ENCODE measurements at regions not wholly inside any gene's neighbourhood (a gene's known extent, or its start where the extent isn't known, plus 50 kb on each side); places are given as distances from the start of the nearest gene placed in this dataset.
A peak's percentile ranks its signal among the peaks of the same experiment; 100 is the strongest.

GRCh38 chr11:130760515-130761125 is 155.7 kb downstream of the SNX19 start:
- Mint-ChIP-seq H3K36me3 (no peaks in the 10 kb centered on the region), H3K27ac (no peak overlapping the region), H3K4me1 (no peaks in the 10 kb centered on the region), H3K9me3 (no peaks in the 10 kb centered on the region), H3K27me3 (peaks cover 3 to 7% of the 10 kb centered on the region in 2 donors), H3K4me3 (no peak overlapping the region)
- H3K27me3 ChIP-seq (replicated peaks in 1 of 2; ENCODE audit: control insufficient read depth in 2 of 2, extremely low read depth in 1 of 2, insufficient read depth in 2 of 2, low read length in 1 of 2) = peaks cover 0 to 8% of the 10 kb centered on the region in 2 experiments
- H3K27ac ChIP-seq (ENCODE audit: low read length) = no peak overlapping the region
- no peak for DNase-seq
- H3K4me3 ChIP-seq (ENCODE audit: control insufficient read depth in 1 of 2, extremely low read depth in 1 of 2, low read length in 1 of 2) = no peak overlapping the region
- H3K4me1 ChIP-seq (ENCODE audit: control insufficient read depth in 1 of 2, extremely low read depth in 1 of 2, insufficient read depth in 2 of 2, low read length in 2 of 2) = no peaks in the 10 kb centered on the region
- ChIA-PET POLR2A (no interaction called here), CTCF (interaction anchor here in 1 of 2 donors (0.5 kb wide), 1 partner anchor 64 kb away, joined by 8 read pairs; no protein-coding TSS in a partner anchor)
- ATAC-seq (replicated peaks in 1 of 4) = no peak
- 63% methylated on average over 5 of the region's 6 CpGs for WGBS (ENCODE audit: insufficient coverage)
- no peaks in the 10 kb centered on the region for H3K36me3 ChIP-seq (ENCODE audit: control insufficient read depth in 2 of 2, extremely low read depth in 1 of 2, insufficient read depth in 1 of 2, low read length in 1 of 2)
- no peaks in the 10 kb centered on the region for H3K9me3 ChIP-seq

DNA sequence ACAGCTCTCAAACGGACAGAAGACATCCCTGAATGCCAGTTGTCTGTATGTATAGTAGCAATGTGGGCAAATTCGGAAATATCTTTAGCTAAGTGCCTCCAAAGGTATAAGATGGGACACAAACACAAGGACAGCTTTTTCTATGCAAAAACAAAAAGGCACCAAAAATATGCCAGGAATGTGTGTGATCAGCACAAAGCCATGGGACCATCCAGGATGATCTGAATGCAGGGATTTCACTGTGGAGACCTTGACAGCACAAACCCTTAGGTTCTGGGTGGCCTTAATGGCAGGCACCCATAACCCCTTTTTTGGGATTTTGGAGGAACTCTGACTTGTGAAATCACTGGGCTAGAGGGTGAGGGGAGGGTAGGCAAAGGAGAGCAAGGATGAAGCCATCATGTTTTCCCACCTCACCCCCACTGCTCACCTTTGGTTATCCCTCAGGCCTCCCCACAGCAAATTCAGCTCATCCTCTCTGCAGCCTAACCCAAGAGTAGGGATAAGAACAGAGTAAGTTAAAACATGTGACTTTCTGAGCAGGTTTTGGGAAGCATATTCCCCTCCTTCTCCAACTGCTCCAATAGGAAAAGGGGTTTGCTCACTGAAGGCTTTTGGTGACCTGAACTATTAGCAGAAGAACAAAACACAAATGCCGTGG is 154.6 kb downstream of the SNX19 start:
- Mint-ChIP-seq H3K4me1 (peaks cover 0 to 3% (median 2%) of the 10 kb centered on the region in 3 donors), H3K9me3 (no peaks in the 10 kb centered on the region), H3K27ac (no peak overlapping the region), H3K36me3 (no peaks in the 10 kb centered on the region), H3K4me3 (no peak overlapping the region), H3K27me3 (peaks cover 3 to 7% of the 10 kb centered on the region in 2 donors)
- Histone ChIP-seq H3K9me3 (no peaks in the 10 kb centered on the region), H3K4me3 (ENCODE audit: control insufficient read depth in 1 of 2, extremely low read depth in 1 of 2, low read length in 1 of 2) (no peak overlapping the region), H3K27ac (ENCODE audit: low read length) (no peak overlapping the region), H3K27me3 (replicated peaks in 1 of 2; ENCODE audit: control insufficient read depth in 2 of 2, extremely low read depth in 1 of 2, insufficient read depth in 2 of 2, low read length in 1 of 2) (peaks cover 0 to 8% of the 10 kb centered on the region in 2 experiments), H3K36me3 (ENCODE audit: control insufficient read depth in 2 of 2, extremely low read depth in 1 of 2, insufficient read depth in 1 of 2, low read length in 1 of 2) (no peaks in the 10 kb centered on the region), H3K4me1 (ENCODE audit: control insufficient read depth in 1 of 2, extremely low read depth in 1 of 2, insufficient read depth in 2 of 2, low read length in 2 of 2) (no peaks in the 10 kb centered on the region)
- CTCF ChIA-PET = no interaction called here
- 83% methylated on average over 1 of the region's 3 CpGs for WGBS (ENCODE audit: insufficient coverage)
- no peak for ATAC-seq (replicated peaks in 1 of 4)
- DNase-seq = no peak
- POLR2A ChIA-PET = no interaction called here

DNA sequence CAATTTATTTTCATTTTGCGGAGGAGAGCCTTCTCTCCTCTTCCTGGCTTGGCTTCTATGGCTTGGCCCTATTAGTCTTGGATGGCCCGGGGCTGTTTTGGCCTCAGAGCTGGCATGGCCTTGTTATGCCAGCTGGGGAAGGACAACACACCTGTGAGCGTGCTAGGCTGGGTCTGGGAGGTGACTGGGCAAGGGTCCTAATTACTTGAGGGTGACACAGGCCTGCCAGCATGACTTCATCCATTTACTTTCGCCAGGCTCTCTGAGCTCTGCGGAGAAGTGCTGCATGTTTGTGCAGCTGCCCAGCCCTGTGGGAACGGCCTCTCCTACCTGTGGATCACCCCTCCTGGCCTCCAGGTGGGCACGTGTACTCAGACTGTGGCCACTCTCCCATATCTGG is 153.6 kb downstream of the SNX19 start:
- Histone ChIP-seq H3K4me1 (ENCODE audit: control insufficient read depth in 1 of 2, extremely low read depth in 1 of 2, insufficient read depth in 2 of 2, low read length in 2 of 2) (peaks cover 0 to 3% of the 10 kb centered on the region in 2 experiments), H3K27ac (ENCODE audit: low read length) (no peak overlapping the region), H3K27me3 (replicated peaks in 1 of 2; ENCODE audit: control insufficient read depth in 2 of 2, extremely low read depth in 1 of 2, insufficient read depth in 2 of 2, low read length in 1 of 2) (peaks cover 0 to 8% of the 10 kb centered on the region in 2 experiments), H3K9me3 (no peaks in the 10 kb centered on the region), H3K36me3 (ENCODE audit: control insufficient read depth in 2 of 2, extremely low read depth in 1 of 2, insufficient read depth in 1 of 2, low read length in 1 of 2) (no peaks in the 10 kb centered on the region), H3K4me3 (ENCODE audit: control insufficient read depth in 1 of 2, extremely low read depth in 1 of 2, low read length in 1 of 2) (no peak overlapping the region)
- Mint-ChIP-seq H3K27me3 (peaks cover 0 to 4% of the 10 kb centered on the region in 2 donors), H3K4me1 (peaks cover 0 to 3% (median 2%) of the 10 kb centered on the region in 3 donors), H3K36me3 (no peaks in the 10 kb centered on the region), H3K9me3 (no peaks in the 10 kb centered on the region), H3K27ac (no peak overlapping the region), H3K4me3 (no peak overlapping the region)
- WGBS (ENCODE audit: insufficient coverage) = 81% methylated on average over 6 of the region's 7 CpGs
- ATAC-seq (replicated peaks in 1 of 4) (no peak), DNase-seq (no peak)
- ChIA-PET POLR2A (no interaction called here), CTCF (no interaction called here)

DNA sequence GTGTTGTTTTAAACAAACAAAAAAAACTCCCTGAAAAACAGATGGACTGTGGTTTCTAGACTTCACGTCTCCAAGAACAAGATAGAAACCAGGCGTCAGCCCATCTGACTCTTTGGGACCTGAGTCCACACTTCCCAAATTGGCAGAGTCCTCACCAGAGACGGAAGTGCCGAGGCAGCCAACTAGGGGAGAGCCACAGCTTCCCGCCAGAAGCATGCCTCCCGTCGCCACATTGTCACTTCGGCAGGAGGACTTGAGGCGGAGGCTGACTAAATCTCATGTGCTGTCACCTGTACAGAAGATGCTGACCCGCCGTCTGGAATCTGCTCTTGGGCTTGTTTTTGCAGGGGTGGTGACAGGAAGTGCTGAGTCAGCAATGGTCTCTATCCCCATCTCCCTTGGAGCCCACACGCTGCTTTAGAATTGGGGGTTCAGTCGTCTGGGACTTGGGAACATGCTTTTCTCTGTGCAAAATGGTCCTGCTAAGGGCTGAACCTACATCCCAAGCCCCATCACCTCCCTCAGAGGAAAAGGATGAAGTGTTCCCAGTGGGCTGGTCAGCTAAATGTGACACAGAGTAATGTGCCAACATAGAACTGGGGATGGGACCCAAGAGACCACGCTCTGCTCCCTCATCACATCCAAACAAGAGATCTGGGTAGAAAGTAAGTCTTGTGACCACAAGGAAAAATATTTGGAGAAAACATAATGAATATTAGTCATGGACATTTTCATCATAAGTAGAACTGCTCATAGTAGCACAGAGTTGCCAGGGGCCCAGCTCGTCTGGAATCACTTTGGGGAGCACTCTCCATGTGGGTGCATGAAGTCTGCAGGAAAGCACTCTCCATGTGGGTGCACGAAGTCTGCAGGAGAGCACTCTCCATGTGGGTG is 152.9 kb downstream of the SNX19 start:
- Histone ChIP-seq H3K9me3 (no peaks in the 10 kb centered on the region), H3K4me3 (ENCODE audit: control insufficient read depth in 1 of 2, extremely low read depth in 1 of 2, low read length in 1 of 2) (no peak overlapping the region), H3K27me3 (replicated peaks in 1 of 2; ENCODE audit: control insufficient read depth in 2 of 2, extremely low read depth in 1 of 2, insufficient read depth in 2 of 2, low read length in 1 of 2) (peaks cover 0 to 8% of the 10 kb centered on the region in 2 experiments), H3K36me3 (ENCODE audit: control insufficient read depth in 2 of 2, extremely low read depth in 1 of 2, insufficient read depth in 1 of 2, low read length in 1 of 2) (no peaks in the 10 kb centered on the region), H3K27ac (ENCODE audit: low read length) (no peak overlapping the region), H3K4me1 (ENCODE audit: control insufficient read depth in 1 of 2, extremely low read depth in 1 of 2, insufficient read depth in 2 of 2, low read length in 2 of 2) (peaks cover 0 to 3% of the 10 kb centered on the region in 2 experiments)
- ChIA-PET POLR2A (no interaction called here), CTCF (no interaction called here)
- no peak overlapping the region for H3K4me3 Mint-ChIP-seq
- H3K36me3 Mint-ChIP-seq = no peaks in the 10 kb centered on the region
- ATAC-seq (replicated peaks in 1 of 4) (no peak), DNase-seq (no peak)
- no peaks in the 10 kb centered on the region for H3K9me3 Mint-ChIP-seq
- peaks cover 0 to 3% (median 2%) of the 10 kb centered on the region in 3 donors for H3K4me1 Mint-ChIP-seq
- H3K27ac Mint-ChIP-seq = no peak overlapping the region
- peaks cover 0 to 4% of the 10 kb centered on the region in 2 donors for H3K27me3 Mint-ChIP-seq
- WGBS (ENCODE audit: insufficient coverage) = 86% methylated on average over 13 of the region's 16 CpGs

DNA sequence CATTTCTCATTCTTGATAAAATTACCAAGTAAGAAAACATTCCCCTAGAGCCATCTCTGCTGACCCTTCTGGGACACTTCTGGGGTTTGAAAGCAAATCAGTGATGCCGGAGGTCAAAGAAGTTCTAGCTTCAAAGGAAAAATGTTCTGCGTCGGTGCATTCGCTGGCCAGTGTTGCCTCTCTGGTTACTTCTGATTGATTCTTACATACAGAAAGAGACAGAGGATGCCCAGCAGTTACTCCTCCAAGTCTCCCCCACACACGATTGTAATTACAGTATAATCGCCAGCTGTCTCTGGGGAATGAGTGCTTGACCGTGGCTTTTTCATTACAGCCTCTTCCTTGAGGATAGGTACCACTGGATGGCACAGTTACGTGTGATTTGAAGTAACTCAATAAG is 150.9 kb downstream of the SNX19 start:
- Histone ChIP-seq H3K4me3 (ENCODE audit: control insufficient read depth in 1 of 2, extremely low read depth in 1 of 2, low read length in 1 of 2) (no peak overlapping the region), H3K9me3 (no peaks in the 10 kb centered on the region), H3K36me3 (ENCODE audit: control insufficient read depth in 2 of 2, extremely low read depth in 1 of 2, insufficient read depth in 1 of 2, low read length in 1 of 2) (no peaks in the 10 kb centered on the region), H3K27ac (ENCODE audit: low read length) (no peak overlapping the region), H3K27me3 (replicated peaks in 1 of 2; ENCODE audit: control insufficient read depth in 2 of 2, extremely low read depth in 1 of 2, insufficient read depth in 2 of 2, low read length in 1 of 2) (peaks cover 0 to 8% of the 10 kb centered on the region in 2 experiments), H3K4me1 (ENCODE audit: control insufficient read depth in 1 of 2, extremely low read depth in 1 of 2, insufficient read depth in 2 of 2, low read length in 2 of 2) (peaks cover 0 to 3% of the 10 kb centered on the region in 2 experiments)
- peaks cover 1 to 4% of the 10 kb centered on the region in 2 donors for H3K27me3 Mint-ChIP-seq
- ChIA-PET CTCF (no interaction called here), POLR2A (no interaction called here)
- no peaks in the 10 kb centered on the region for H3K36me3 Mint-ChIP-seq
- 80% methylated on average over 2 of the region's 8 CpGs for WGBS (ENCODE audit: insufficient coverage)
- H3K27ac Mint-ChIP-seq = no peak overlapping the region
- DNase-seq (no peak), ATAC-seq (replicated peaks in 1 of 4) (no peak)
- no peaks in the 10 kb centered on the region for H3K9me3 Mint-ChIP-seq
- no peak overlapping the region for H3K4me3 Mint-ChIP-seq
- H3K4me1 Mint-ChIP-seq = peaks cover 0 to 3% (median 2%) of the 10 kb centered on the region in 3 donors

GRCh38 chr11:130765951-130766649 is 150.2 kb downstream of the SNX19 start:
- H3K27me3 ChIP-seq (replicated peaks in 1 of 2; ENCODE audit: control insufficient read depth in 2 of 2, extremely low read depth in 1 of 2, insufficient read depth in 2 of 2, low read length in 1 of 2) = peaks cover 0 to 8% of the 10 kb centered on the region in 2 experiments
- no peaks in the 10 kb centered on the region for H3K36me3 Mint-ChIP-seq
- WGBS (ENCODE audit: insufficient coverage) = 64% methylated on average over 3 of the region's 5 CpGs
- H3K4me3 ChIP-seq (ENCODE audit: control insufficient read depth in 1 of 2, extremely low read depth in 1 of 2, low read length in 1 of 2) = no peak overlapping the region
- no peaks in the 10 kb centered on the region for H3K9me3 Mint-ChIP-seq
- no peak for ATAC-seq (replicated peaks in 1 of 4)
- no peaks in the 10 kb centered on the region for H3K9me3 ChIP-seq
- H3K4me1 ChIP-seq (ENCODE audit: control insufficient read depth in 1 of 2, extremely low read depth in 1 of 2, insufficient read depth in 2 of 2, low read length in 2 of 2) = peaks cover 0 to 3% of the 10 kb centered on the region in 2 experiments
- CTCF ChIA-PET = no interaction called here
- peaks cover 0 to 3% (median 2%) of the 10 kb centered on the region in 3 donors for H3K4me1 Mint-ChIP-seq
- no peak overlapping the region for H3K27ac Mint-ChIP-seq
- H3K27me3 Mint-ChIP-seq = peaks cover 0 to 4% of the 10 kb centered on the region in 2 donors
- peak in 1 of 35 experiments; percentile 4 for DNase-seq
- H3K27ac ChIP-seq (ENCODE audit: low read length) = no peak overlapping the region
- POLR2A ChIA-PET = no interaction called here
- H3K36me3 ChIP-seq (ENCODE audit: control insufficient read depth in 2 of 2, extremely low read depth in 1 of 2, insufficient read depth in 1 of 2, low read length in 1 of 2) = no peaks in the 10 kb centered on the region
- no peak overlapping the region for H3K4me3 Mint-ChIP-seq
